OCI-LY3 (cell line): ENCODE measurements at regions not wholly inside any gene's neighbourhood (a gene's known extent, or its start where the extent isn't known, plus 50 kb on each side); places are given as distances from the start of the nearest gene placed in this dataset.

Experiments used
- H2AFZ ChIP-seq: fragments of 200-600, 300-600 bp; shearing (Covaris generic); 2 replicates; pipeline ENCODE4 v1.6.0; 2014; ENCODE audit warnings: antibody characterized with exemption, low read depth, low read length
- H3K27ac ChIP-seq: fragments of 200-600, 300-600 bp; sonication (generic); 2 replicates; pipeline ENCODE4 v1.5.1; 2014; ENCODE audit warnings: mild to moderate bottlenecking, low read length, moderate library complexity, mixed read lengths
- H3K27me3 ChIP-seq: fragments of 200-600, 300-600 bp; sonication (generic); 2 replicates; pipeline ENCODE4 v1.6.1; 2014; ENCODE audit warnings: low read depth, low read length, mixed read lengths
- H3K36me3 ChIP-seq: fragments of 200-600, 300-600 bp; sonication (generic); replicated peaks from 2 replicates; pipeline ENCODE3; 2014; ENCODE audit warnings: low read depth, low read length, mixed read lengths
- H3K4me1 ChIP-seq: fragments of 300-600, 200-600 bp; sonication (generic); 2 replicates; pipeline ENCODE4 v1.6.1; 2014; ENCODE audit warnings: low read length, mixed read lengths
- H3K4me2 ChIP-seq: fragments of 200-600, 300-600 bp; sonication (generic); 2 replicates; pipeline ENCODE4 v1.6.1; 2014; ENCODE audit warnings: low read length, mixed read lengths
- H3K4me3 ChIP-seq: fragments of 300-600, 200-600 bp; sonication (generic); 2 replicates; pipeline ENCODE4 v1.5.1; 2014; ENCODE audit warnings: antibody characterized with exemption, mild to moderate bottlenecking, low read length, moderate library complexity
- H3K79me2 ChIP-seq: fragments of 300-600, 200-600 bp; shearing (Covaris generic); 2 replicates; pipeline ENCODE4 v1.6.1; 2014; ENCODE audit warnings: mild to moderate bottlenecking, low read length, mixed read lengths
- H3K9ac ChIP-seq: fragments of 300-600, 200-600 bp; shearing (Covaris generic); 2 replicates; pipeline ENCODE4 v1.6.0; 2014; ENCODE audit warnings: mild to moderate bottlenecking, low read length, moderate library complexity
- H3K9me3 ChIP-seq: fragments of 200-600, 300-600 bp; shearing (Covaris generic); 2 replicates; pipeline ENCODE4 v1.6.1; 2014; ENCODE audit warnings: low read length, mixed read lengths; ENCODE audit not compliant: insufficient read depth
- H4K20me1 ChIP-seq: fragments of 200-600, 300-600 bp; sonication (generic); 2 replicates; pipeline ENCODE4 v1.6.1; 2016; ENCODE audit warnings: low read length, mixed read lengths; ENCODE audit not compliant: insufficient read depth
- CTCF ChIP-seq: fragments of 200-600, 300-600 bp; sonication (generic); IDR thresholded peaks from 2 replicates; pipeline ENCODE4 v1.5.1; 2014; ENCODE audit warnings: antibody characterized with exemption, low read length, low read depth
- EZH2phosphoT487 ChIP-seq: fragments of 200-600 bp; shearing (Covaris generic); IDR thresholded peaks from 2 replicates; pipeline ENCODE4 v1.6.1; 2018; ENCODE audit warnings: antibody characterized with exemption, mixed run types, low read depth

GRCh38 chr14:39876916-39877315 is 444.7 kb upstream of the FBXO33 start:
- Histone ChIP-seq H3K9ac (peak overlapping the region; percentile 27; the same call in 1 of the 2 replicates), H3K27ac (peak overlapping the region; percentile 90), H4K20me1 (no peaks in the 10 kb centered on the region), H3K4me3 (no peak overlapping the region), H3K9me3 (no peaks in the 10 kb centered on the region), H3K36me3 (no peaks in the 10 kb centered on the region), H2AFZ (peak overlapping the region; percentile 75; the same call in 1 of the 2 replicates), H3K79me2 (no peaks in the 10 kb centered on the region), H3K4me2 (peak overlapping the region; percentile 45), H3K4me1 (peaks cover 53% of the 10 kb centered on the region), H3K27me3 (no peaks in the 10 kb centered on the region)
- no peak for TF ChIP-seq CTCF
- TF ChIP-seq EZH2phosphoT487: no peak

- Histone ChIP-seq H4K20me1 (no peaks in the 10 kb centered on the region), H3K36me3 (no peaks in the 10 kb centered on the region), H3K4me2 (peak overlapping the region; percentile 69), H2AFZ (peak overlapping the region; percentile 9; the same call in 1 of the 2 replicates), H3K79me2 (no peaks in the 10 kb centered on the region), H3K9me3 (no peaks in the 10 kb centered on the region; the same call in 1 of the 2 replicates), H3K9ac (peak overlapping the region; percentile 64; the same call in 1 of the 2 replicates), H3K4me3 (peak overlapping the region; percentile 54), H3K27ac (peak overlapping the region; percentile 90), H3K4me1 (peaks cover 58% of the 10 kb centered on the region), H3K27me3 (no peaks in the 10 kb centered on the region)
- TF ChIP-seq CTCF (no peak), EZH2phosphoT487 (no peak)
Observed at GRCh38 chr14:39875028-39875427, 442.8 kb upstream of the FBXO33 start.

GRCh38 chr14:39873791-39874190 is 441.6 kb upstream of the FBXO33 start:
- TF ChIP-seq CTCF: no peak
- no peak for TF ChIP-seq EZH2phosphoT487
- H4K20me1 ChIP-seq: no peaks in the 10 kb centered on the region
- no peak overlapping the region for H3K9ac ChIP-seq
- H3K36me3 ChIP-seq: no peaks in the 10 kb centered on the region
- no peaks in the 10 kb centered on the region; the same call in 1 of the 2 replicates for H3K9me3 ChIP-seq
- H3K27ac ChIP-seq: no peak overlapping the region
- peaks cover 54% of the 10 kb centered on the region for H3K4me1 ChIP-seq
- H3K79me2 ChIP-seq: no peaks in the 10 kb centered on the region
- no peak overlapping the region for H3K4me2 ChIP-seq
- H3K27me3 ChIP-seq: no peaks in the 10 kb centered on the region
- no peak overlapping the region for H3K4me3 ChIP-seq
- H2AFZ ChIP-seq: no peak overlapping the region

GRCh38 chr14:39868949-39869348 is 436.7 kb upstream of the FBXO33 start:
- Histone ChIP-seq H3K36me3 (no peaks in the 10 kb centered on the region), H3K4me3 (no peak overlapping the region), H3K9ac (no peak overlapping the region), H3K27ac (no peak overlapping the region), H2AFZ (no peak overlapping the region), H3K79me2 (no peaks in the 10 kb centered on the region), H3K4me1 (peaks cover 13% of the 10 kb centered on the region), H3K4me2 (no peak overlapping the region), H3K9me3 (no peaks in the 10 kb centered on the region; the same call in 1 of the 2 replicates), H3K27me3 (no peaks in the 10 kb centered on the region), H4K20me1 (no peaks in the 10 kb centered on the region)
- TF ChIP-seq EZH2phosphoT487 (no peak), CTCF (no peak)
